Mucosa of descending colon (tissue), 3 donors: ENCODE measurements at regions not wholly inside any gene's neighbourhood (a gene's known extent, or its start where the extent isn't known, plus 50 kb on each side); places are given as distances from the start of the nearest gene placed in this dataset.

Experiments
- ATAC-seq: fragments of 200-7000 bp; cut with Tn5 transposase; one replicate; pipeline ENCODE4 v1.9.1; 2020; ENCODE audit warnings: mild to moderate bottlenecking, moderate library complexity
- DNase-seq, 3 donors: peaks; one replicate each; pipeline ENCODE4 v3.0.0-alpha.2; 2020
- H3K36me3 ChIP-seq: fragments of 200-600 bp; one replicate; pipeline ENCODE4 v1.8.0; 2021; ENCODE audit warnings: low read depth, mild to moderate bottlenecking
- H3K4me1 ChIP-seq: fragments of 200-600 bp; one replicate; pipeline ENCODE4 v1.8.0; 2021; ENCODE audit warnings: low read depth, mild to moderate bottlenecking
- H3K4me3 ChIP-seq: fragments of 200-600 bp; one replicate; pipeline ENCODE4 v1.8.0; 2021; ENCODE audit warnings: mild to moderate bottlenecking
- H3K9me3 ChIP-seq: fragments of 200-600 bp; one replicate; pipeline ENCODE4 v1.8.0; 2021; ENCODE audit warnings: mild to moderate bottlenecking
- CTCF ChIP-seq: fragments of 200-600 bp; IDR thresholded peaks from one replicate; pipeline ENCODE4 v1.8.0; 2022; ENCODE audit warnings: antibody characterized with exemption, mild to moderate bottlenecking
- intact Hi-C, 2 donors: fragments of 100-400 bp; cut with DNase I in 1 of 2; cut with micrococcal nuclease in 1 of 2; formaldehyde crosslinking; loops; one replicate each; pipeline versions ENCODE4 v1.11.0 to v1.11.1; 2022; cut with DNase I, micrococcal nuclease
- donor health status: DM: no; HTN: no; CAD: no; lungs with moderate emphysema.
- donor health status: DM: no; HTN: no; CAD: no.
- donor health status: DM: no; HTN: yes; CAD: no.

- intact Hi-C loops, result no loop called here
- no peak for ATAC-seq
- H3K9me3 ChIP-seq, result no peaks in the 10 kb centered on the region
- H3K36me3 ChIP-seq, result no peaks in the 10 kb centered on the region
- TF ChIP-seq CTCF, result no peak
- no peaks in the 10 kb centered on the region for H3K4me1 ChIP-seq
- no peak for DNase-seq
- H3K4me3 ChIP-seq, result no peak overlapping the region
These were observed 1352.8 kb downstream of the BRD1 start for GRCh38 chr22:48474881-48475280.

DNA sequence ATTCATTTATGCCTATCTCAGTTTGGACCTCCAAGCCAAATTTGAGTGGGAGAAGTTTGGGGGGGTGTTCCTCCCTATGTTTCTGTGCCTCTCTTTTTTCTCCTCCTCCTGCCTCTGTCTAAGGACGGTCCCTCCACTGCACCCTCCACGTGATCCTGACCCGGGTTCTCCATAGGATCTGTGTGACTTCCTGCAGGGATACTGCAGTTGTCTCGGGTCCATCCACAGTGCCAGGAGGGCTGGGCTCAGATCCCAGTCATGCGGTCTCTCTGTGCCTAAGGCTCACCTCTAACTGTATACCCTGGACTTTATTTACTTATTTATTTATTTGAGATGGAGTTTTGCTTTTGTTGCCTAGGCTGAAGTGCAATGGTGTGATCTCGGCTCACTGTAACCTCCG lies 1354.5 kb downstream of the BRD1 start:
- no peak for TF ChIP-seq CTCF
- no peak overlapping the region for H3K4me3 ChIP-seq
- no peak for DNase-seq
- H3K9me3 ChIP-seq, result no peaks in the 10 kb centered on the region
- intact Hi-C loops, result no loop called here
- no peaks in the 10 kb centered on the region for H3K4me1 ChIP-seq
- no peaks in the 10 kb centered on the region for H3K36me3 ChIP-seq
- no peak for ATAC-seq

DNA sequence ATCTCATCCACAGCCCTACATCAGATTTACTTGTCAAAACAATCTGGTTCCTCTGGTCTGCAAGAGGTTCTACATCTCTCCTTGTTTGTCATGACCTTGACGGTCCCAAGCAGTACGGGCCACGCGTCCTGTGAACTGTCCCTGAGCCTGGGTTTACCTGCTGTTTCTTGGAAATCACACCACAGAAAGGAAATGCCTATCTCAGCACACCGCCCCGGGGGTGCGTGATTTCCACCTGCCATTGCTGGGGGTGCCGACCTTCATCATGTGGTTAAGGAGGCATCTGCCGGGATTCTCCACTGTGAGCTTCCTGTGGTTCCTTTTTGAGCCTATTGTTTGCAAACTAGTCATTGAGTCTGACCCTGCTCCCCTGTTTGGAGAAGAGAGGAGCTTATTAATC lies 1363.4 kb downstream of the BRD1 start:
- no peaks in the 10 kb centered on the region for H3K4me1 ChIP-seq
- H3K4me3 ChIP-seq, result no peak overlapping the region
- no peaks in the 10 kb centered on the region for H3K36me3 ChIP-seq
- intact Hi-C loops, result no loop called here
- TF ChIP-seq CTCF, result no peak
- DNase-seq, result no peak
- no peaks in the 10 kb centered on the region for H3K9me3 ChIP-seq
- no peak for ATAC-seq

GRCh38 chr22:48459859-48460823 lies 1367.5 kb downstream of the BRD1 start:
- Histone ChIP-seq H3K4me3 (no peak overlapping the region), H3K9me3 (no peaks in the 10 kb centered on the region), H3K4me1 (no peaks in the 10 kb centered on the region), H3K36me3 (no peaks in the 10 kb centered on the region)
- DNase-seq (no peak), ATAC-seq (no peak)
- TF ChIP-seq CTCF, result no peak
- intact Hi-C loops, result no loop called here

- H3K4me1 ChIP-seq, result no peaks in the 10 kb centered on the region
- intact Hi-C loops, result no loop called here
- no peak for TF ChIP-seq CTCF
- H3K36me3 ChIP-seq, result no peaks in the 10 kb centered on the region
- no peak overlapping the region for H3K4me3 ChIP-seq
- no peaks in the 10 kb centered on the region for H3K9me3 ChIP-seq
- DNase-seq, result no peak
- ATAC-seq, result no peak
These were observed 1368.4 kb downstream of the BRD1 start for GRCh38 chr22:48459259-48459658.
